HUES48 (cell line): ENCODE measurements at regions not wholly inside any gene's neighbourhood (a gene's known extent, or its start where the extent isn't known, plus 50 kb on each side); places are given as distances from the start of the nearest gene placed in this dataset.
"Not testable (repeated sequence)": the region's sequence is repeated elsewhere in the genome, so short reads cannot be mapped to it uniquely, and the experiment has no call there.

Source experiments
- H3K27ac ChIP-seq: one replicate; pipeline ENCODE4 v1.7.0; 2013; ENCODE audit warnings: low read depth, low read length, inconsistent platforms
- H3K27me3 ChIP-seq: 2 replicates; pipeline ENCODE4 v1.6.1; 2013; ENCODE audit warnings: mild to moderate bottlenecking, low read length; ENCODE audit not compliant: control insufficient read depth, insufficient read depth
- H3K36me3 ChIP-seq: 2 replicates; pipeline ENCODE4 v1.6.1; 2013; ENCODE audit warnings: low read length; ENCODE audit not compliant: control insufficient read depth, insufficient read depth
- H3K4me1 ChIP-seq: 2 replicates; pipeline ENCODE4 v1.6.1; 2013; ENCODE audit warnings: mild to moderate bottlenecking, low read length; ENCODE audit not compliant: control insufficient read depth, insufficient read depth
- H3K4me3 ChIP-seq: 2 replicates; pipeline ENCODE4 v1.5.1; 2013; ENCODE audit warnings: mild to moderate bottlenecking, low read depth, low read length
- H3K9ac ChIP-seq: 2 replicates; pipeline ENCODE4 v1.6.1; 2013; ENCODE audit warnings: mild to moderate bottlenecking, low read depth, low read length, moderate library complexity
- H3K9me3 ChIP-seq: 2 replicates; pipeline ENCODE4 v1.6.1; 2013; ENCODE audit warnings: low read length; ENCODE audit not compliant: control insufficient read depth, insufficient read depth

DNA sequence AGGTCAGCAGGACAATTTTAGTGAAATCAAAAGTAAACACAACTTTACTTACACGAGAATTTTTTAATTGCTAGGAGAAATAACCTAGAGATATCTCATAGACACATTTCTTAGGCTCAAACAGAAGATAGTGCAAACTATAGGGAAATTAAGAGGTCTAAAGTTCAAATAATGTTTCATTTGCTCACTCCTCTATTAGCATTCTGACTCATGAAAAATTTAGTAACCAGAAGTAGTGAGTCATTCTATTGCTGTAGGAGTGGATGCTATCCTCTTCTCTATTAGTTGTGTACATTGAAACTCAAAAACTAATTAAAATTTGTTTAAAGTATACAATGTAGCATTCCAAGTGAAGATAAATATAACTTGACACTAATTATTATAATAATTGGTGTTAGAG is 908.3 kb upstream of the TMEFF2 start:
- Histone ChIP-seq H3K27ac (no peak overlapping the region), H3K9ac (no peak overlapping the region), H3K9me3 (no peaks in the 10 kb centered on the region)

DNA sequence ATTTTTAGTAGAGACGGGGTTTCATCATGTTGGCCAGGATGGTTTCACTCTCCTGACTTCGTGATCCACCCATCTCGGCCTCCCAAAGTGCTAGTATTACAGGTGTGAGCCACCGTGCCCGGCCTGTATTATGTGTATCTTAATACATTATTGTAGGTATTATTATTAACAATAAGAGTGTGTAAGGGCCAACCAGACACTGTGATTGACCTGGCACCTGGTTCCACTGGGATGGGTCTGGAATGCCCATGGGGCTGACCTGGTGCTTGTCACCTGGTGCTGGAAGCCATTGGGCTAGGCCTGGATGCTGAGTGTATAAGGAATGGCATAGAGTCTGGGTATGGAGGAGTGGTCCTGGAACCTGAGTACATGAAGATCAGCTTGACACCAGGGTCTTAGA is 906.9 kb upstream of the TMEFF2 start:
- no peak overlapping the region for H3K9ac ChIP-seq
- no peak overlapping the region for H3K27ac ChIP-seq
- H3K4me3 ChIP-seq = no peak overlapping the region
- no peaks in the 10 kb centered on the region for H3K36me3 ChIP-seq
- H3K4me1 ChIP-seq = no peaks in the 10 kb centered on the region
- H3K27me3 ChIP-seq = no peaks in the 10 kb centered on the region
- H3K9me3 ChIP-seq = no peaks in the 10 kb centered on the region

More for the DNA sequence above, 908.3 kb upstream of the TMEFF2 start:
- Histone ChIP-seq H3K27me3 (no peaks in the 10 kb centered on the region), H3K4me1 (no peaks in the 10 kb centered on the region), H3K4me3 (no peak overlapping the region), H3K36me3 (no peaks in the 10 kb centered on the region)

DNA sequence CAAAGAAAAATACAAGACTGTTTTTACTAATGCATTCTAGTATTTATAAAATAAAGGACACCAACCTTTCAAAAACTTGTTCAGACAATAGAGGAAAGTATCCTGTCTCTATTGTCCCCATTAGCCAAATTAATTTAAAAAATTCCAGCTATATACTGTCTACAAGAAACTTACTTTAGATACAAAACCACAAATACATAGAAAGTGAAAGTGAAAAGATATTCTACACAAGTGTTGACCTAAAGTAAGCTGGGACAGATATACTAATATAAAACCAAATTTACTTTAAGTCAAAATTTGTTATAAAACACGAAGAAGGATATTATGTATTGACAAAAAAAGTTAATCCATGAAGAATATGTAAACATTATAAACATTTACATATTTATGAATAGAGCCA is 893.3 kb upstream of the TMEFF2 start:
- H3K9ac ChIP-seq = no peak overlapping the region
- no peaks in the 10 kb centered on the region for H3K36me3 ChIP-seq
- H3K27ac ChIP-seq = no peak overlapping the region
- H3K27me3 ChIP-seq = no peaks in the 10 kb centered on the region
- no peaks in the 10 kb centered on the region for H3K4me1 ChIP-seq
- no peaks in the 10 kb centered on the region for H3K9me3 ChIP-seq
- H3K4me3 ChIP-seq = no peak overlapping the region

DNA sequence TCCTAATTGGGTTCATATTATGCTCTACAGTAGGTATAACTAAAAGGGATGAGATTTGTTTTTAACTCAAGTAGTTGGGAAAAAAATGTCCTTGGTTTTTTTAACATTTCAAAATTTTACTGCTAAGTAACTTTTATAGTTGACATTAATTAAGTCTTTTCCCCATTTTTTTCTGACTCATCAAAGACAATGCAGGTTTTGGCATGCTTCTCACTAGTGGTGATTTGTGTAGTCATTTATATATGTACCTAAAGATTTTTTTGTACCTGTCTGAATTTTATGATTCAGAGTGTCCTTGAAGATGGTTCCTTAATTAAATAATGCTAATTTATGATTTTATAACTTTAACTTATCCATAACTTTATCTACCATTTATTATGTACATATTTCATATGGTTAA is 882.3 kb upstream of the TMEFF2 start:
- Histone ChIP-seq H3K4me3 (no peak overlapping the region), H3K36me3 (no peaks in the 10 kb centered on the region), H3K9me3 (no peaks in the 10 kb centered on the region), H3K4me1 (no peaks in the 10 kb centered on the region), H3K27me3 (no peaks in the 10 kb centered on the region), H3K27ac (no peak overlapping the region), H3K9ac (no peak overlapping the region)

DNA sequence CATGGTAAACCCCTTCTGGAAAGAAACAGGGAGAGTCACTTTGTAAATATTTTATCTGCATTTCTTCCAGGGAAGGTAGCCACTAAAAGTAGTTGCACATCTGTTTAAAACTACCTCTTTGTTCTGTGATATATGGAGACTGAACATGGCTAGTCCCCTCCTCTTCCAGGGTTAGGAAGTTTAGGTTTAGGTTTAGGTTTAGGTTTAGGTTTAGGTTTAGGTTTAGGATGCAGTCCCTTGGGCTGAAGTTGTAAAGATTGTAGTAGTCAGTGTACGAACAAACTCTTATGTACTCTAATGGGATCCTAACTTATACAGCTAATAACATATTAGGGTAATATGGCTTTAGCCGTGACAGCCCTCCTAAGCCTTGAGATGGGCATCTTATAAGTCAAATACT is 880.2 kb upstream of the TMEFF2 start:
- peaks cover 5% of the 10 kb centered on the region; the same call in 1 of the 2 replicates for H3K9me3 ChIP-seq
- no peak overlapping the region for H3K9ac ChIP-seq
- no peaks in the 10 kb centered on the region for H3K4me1 ChIP-seq
- H3K27me3 ChIP-seq = no peaks in the 10 kb centered on the region
- H3K27ac ChIP-seq = no peak overlapping the region
- H3K36me3 ChIP-seq = no peaks in the 10 kb centered on the region
- H3K4me3 ChIP-seq = no peak overlapping the region

DNA sequence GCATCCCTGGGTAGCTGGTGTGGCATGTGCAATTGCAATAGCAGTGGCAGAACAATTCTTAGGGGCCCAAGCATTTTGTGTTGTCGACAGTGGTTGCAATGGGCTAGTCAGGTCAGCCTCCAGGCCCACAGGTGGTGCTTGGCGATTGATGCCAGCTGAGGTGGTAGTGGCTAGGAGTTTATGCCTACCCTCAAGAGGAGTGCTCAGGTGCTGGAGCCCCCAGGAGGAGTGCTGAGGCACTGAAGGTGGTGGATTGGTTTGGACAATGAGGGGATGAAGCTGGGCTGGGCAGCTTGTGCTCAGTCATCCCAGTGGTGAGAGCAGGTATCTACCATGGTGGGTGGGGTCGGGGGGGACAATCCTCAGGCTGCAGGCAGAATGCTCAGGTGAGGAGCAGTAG is 877.9 kb upstream of the TMEFF2 start:
- no peaks in the 10 kb centered on the region for H3K27me3 ChIP-seq
- no peaks in the 10 kb centered on the region for H3K36me3 ChIP-seq
- H3K4me1 ChIP-seq = no peaks in the 10 kb centered on the region
- H3K9me3 ChIP-seq = peaks cover 5% of the 10 kb centered on the region; the same call in 1 of the 2 replicates
- H3K4me3 ChIP-seq = no peak overlapping the region
- H3K27ac ChIP-seq = no peak overlapping the region
- H3K9ac ChIP-seq = no peak overlapping the region

DNA sequence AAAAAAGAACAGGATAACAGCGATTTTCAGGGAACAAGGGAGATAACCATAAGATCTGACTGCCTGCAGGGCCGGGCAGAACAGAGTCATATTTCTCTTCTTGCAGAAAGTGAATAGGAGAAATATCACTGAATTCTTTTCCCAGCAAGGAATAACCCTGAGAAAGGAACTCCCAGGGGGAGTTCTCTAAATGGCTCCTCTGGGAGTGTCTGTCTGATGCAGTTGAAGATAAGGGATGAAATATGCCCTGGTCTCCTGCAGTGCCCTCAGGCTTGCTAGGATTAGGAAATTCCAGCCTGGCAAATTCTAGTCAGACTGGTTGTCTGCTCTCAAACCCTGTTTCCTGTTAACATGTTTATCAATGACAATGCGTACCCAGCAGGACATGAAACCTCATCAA is 830.8 kb upstream of the TMEFF2 start:
- H3K9me3 ChIP-seq, H3K4me3 ChIP-seq, H3K4me1 ChIP-seq, H3K27ac ChIP-seq, H3K36me3 ChIP-seq, H3K9ac ChIP-seq, H3K27me3 ChIP-seq: not testable (repeated sequence)

DNA sequence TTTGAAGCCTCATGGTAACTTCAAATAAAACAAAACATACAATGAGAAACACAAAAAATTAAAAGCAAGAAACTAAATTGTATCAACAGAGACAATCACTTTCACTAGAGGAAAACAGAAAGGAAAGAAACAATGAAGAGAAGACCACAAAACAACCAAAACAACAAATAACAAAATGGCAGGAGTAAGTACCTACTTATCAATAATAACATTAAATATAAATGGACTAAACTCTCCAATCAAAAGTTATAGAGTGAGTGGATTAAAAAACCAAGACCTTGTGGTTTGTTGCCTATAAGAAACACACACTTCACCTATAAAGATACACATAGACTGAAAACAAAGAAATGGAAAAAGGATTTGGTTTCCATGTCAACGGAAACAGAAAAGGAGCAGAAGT is 830.1 kb upstream of the TMEFF2 start:
- no peak overlapping the region for H3K4me3 ChIP-seq
- no peaks in the 10 kb centered on the region for H3K36me3 ChIP-seq
- no peaks in the 10 kb centered on the region for H3K4me1 ChIP-seq
- no peak overlapping the region for H3K9ac ChIP-seq
- no peak overlapping the region for H3K27ac ChIP-seq
- peaks cover 8% of the 10 kb centered on the region for H3K9me3 ChIP-seq
- no peaks in the 10 kb centered on the region for H3K27me3 ChIP-seq

DNA sequence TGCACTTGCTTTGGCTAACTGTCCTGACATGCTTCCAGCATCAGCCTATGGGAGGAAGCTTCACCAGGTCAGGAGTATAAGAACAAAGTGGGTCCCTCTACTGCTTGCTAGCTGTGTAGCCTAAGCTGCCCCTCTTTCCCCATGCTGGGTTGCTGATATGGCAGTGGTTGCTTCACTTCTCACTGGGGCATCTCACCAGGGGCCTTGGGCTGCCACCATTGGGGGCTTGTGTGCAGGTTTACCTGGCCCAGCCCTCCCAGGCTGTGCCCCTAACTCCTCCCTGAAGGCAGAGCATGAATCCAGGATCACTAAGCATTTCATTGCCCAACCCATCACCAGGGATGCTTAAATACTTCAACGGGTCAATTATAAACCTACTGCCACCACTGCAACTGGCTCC is 817.1 kb upstream of the TMEFF2 start:
- Histone ChIP-seq H3K9me3 (no peaks in the 10 kb centered on the region), H3K27me3 (no peaks in the 10 kb centered on the region), H3K9ac (no peak overlapping the region), H3K36me3 (no peaks in the 10 kb centered on the region), H3K27ac (no peak overlapping the region), H3K4me3 (no peak overlapping the region), H3K4me1 (no peaks in the 10 kb centered on the region)

DNA sequence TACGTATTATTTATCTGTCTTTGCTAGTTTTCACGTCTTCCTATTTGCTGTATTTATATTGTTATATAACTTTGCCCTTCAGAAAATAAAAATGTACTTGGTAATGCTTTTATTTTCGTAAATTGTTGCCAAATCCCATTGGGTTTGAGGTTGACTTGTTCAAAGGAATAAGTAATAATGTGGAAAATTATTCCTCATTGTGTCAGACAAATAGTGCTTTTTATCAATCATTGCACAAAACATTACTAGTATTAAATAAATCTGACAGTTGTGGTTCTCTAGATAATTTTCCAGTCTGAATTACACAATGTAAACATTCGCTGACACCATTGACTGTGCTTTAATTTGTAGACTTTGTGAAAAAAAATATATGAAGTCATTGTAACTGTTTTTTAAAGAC is 798.3 kb upstream of the TMEFF2 start:
- Histone ChIP-seq H3K4me1 (no peaks in the 10 kb centered on the region), H3K36me3 (no peaks in the 10 kb centered on the region), H3K9me3 (no peaks in the 10 kb centered on the region), H3K27me3 (no peaks in the 10 kb centered on the region), H3K27ac (no peak overlapping the region), H3K4me3 (no peak overlapping the region), H3K9ac (no peak overlapping the region)

DNA sequence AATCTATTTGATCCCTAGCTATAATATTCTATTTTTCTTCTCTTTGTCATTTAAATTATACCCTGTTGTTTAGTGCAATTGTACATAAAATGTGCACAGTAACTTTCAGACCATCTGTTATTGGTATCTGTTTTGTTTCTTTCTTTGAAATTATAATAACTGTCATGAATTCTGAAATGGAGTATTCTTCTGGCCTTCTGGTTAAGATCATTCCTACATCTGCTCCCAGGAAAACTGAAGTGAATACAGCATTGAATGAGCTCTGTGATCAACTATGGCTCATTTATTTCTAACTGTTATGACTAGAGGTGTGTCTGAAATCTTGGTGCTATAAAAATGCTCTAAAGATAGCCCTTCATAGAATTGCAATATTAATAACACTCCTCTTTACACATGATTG is 788.4 kb upstream of the TMEFF2 start:
- H3K27me3 ChIP-seq = no peaks in the 10 kb centered on the region
- no peak overlapping the region for H3K4me3 ChIP-seq
- H3K9me3 ChIP-seq = no peaks in the 10 kb centered on the region
- no peaks in the 10 kb centered on the region for H3K36me3 ChIP-seq
- no peak overlapping the region for H3K9ac ChIP-seq
- H3K27ac ChIP-seq = no peak overlapping the region
- H3K4me1 ChIP-seq = peaks cover 3% of the 10 kb centered on the region; the same call in 1 of the 2 replicates

DNA sequence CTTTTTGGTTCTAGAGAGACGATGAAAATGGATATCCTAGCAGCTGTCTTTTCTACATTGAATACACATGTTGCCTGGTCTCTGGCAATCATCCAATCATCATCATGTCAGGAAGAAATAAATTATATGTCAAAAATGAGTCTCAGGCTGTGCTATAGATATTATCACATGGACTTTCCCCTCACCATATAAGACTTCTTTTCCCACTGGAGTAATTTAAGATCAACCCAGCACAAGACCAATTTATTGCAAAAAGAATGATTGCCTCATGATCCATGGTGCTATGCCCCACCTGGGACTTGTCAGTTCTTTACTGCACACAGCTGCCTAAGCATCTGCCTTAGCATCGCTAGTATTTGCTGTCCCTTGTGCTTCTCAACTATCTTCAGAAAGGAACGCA is 783.7 kb upstream of the TMEFF2 start:
- Histone ChIP-seq H3K9me3 (no peaks in the 10 kb centered on the region), H3K27me3 (no peaks in the 10 kb centered on the region), H3K4me1 (peaks cover 2% of the 10 kb centered on the region; the same call in 1 of the 2 replicates), H3K9ac (no peak overlapping the region), H3K27ac (no peak overlapping the region), H3K36me3 (no peaks in the 10 kb centered on the region), H3K4me3 (no peak overlapping the region)
